MM.1S (cell line): ENCODE measurements at regions not wholly inside any gene's neighbourhood (a gene's known extent, or its start where the extent isn't known, plus 50 kb on each side); places are given as distances from the start of the nearest gene placed in this dataset.

ENCODE experiments used
- EZH2 ChIP-seq: fragments of 300-600 bp; sonication (generic); optimal IDR thresholded peaks from 2 replicates; pipeline ENCODE3; 2017; ENCODE audit warnings: low read depth, mild to moderate bottlenecking, antibody characterized with exemption, low read length, mixed read lengths
- EZH2phosphoT487 ChIP-seq: fragments of 300-600 bp; sonication (generic); IDR thresholded peaks from 2 replicates; pipeline ENCODE4 v1.6.1; 2018; ENCODE audit warnings: antibody characterized with exemption, low read length
- TF ChIP-seq, protein P1 (sequence below): fragments of 300-600 bp; sonication (generic); IDR thresholded peaks from 2 replicates; pipeline ENCODE4 v1.5.1; 2016; ENCODE audit warnings: antibody characterized with exemption, low read length, mixed read lengths

DNA sequence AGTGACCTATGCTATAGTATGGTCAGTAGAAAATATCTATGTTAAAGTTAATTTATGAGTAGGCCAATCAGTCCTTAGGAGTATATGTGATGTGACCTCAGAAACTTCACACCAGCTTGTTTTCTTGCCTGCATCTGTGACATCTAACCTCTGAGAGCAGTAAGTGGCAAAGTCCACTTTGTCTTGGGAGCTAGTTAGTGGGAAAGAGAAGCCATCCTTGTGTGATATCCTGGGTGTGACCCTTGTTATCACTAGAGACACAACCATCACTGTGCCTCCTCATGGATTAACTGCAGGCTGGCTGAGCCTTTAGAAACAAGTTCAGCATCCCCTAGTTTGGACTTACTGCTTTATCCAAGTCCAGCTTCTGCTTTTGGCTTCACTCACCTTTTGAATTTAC, 170.6 kb upstream of the STXBP6 start:
- TF ChIP-seq, protein P1, sequence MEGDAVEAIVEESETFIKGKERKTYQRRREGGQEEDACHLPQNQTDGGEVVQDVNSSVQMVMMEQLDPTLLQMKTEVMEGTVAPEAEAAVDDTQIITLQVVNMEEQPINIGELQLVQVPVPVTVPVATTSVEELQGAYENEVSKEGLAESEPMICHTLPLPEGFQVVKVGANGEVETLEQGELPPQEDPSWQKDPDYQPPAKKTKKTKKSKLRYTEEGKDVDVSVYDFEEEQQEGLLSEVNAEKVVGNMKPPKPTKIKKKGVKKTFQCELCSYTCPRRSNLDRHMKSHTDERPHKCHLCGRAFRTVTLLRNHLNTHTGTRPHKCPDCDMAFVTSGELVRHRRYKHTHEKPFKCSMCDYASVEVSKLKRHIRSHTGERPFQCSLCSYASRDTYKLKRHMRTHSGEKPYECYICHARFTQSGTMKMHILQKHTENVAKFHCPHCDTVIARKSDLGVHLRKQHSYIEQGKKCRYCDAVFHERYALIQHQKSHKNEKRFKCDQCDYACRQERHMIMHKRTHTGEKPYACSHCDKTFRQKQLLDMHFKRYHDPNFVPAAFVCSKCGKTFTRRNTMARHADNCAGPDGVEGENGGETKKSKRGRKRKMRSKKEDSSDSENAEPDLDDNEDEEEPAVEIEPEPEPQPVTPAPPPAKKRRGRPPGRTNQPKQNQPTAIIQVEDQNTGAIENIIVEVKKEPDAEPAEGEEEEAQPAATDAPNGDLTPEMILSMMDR = no peak
- TF ChIP-seq EZH2phosphoT487 (no peak), EZH2 (no peak)
